T47D (cell line): ENCODE measurements at regions not wholly inside any gene's neighbourhood (a gene's known extent, or its start where the extent isn't known, plus 50 kb on each side); places are given as distances from the start of the nearest gene placed in this dataset.

Experiments used
- DNase-seq, 2 experiments: peaks; one replicate each; pipeline versions ENCODE4 v3.0.0 to v3.0.0-alpha.2; 2011 to 2012; ENCODE audit warnings: low read depth in 1 of 2, low spot score in 1 of 2
- JUND ChIP-seq: IDR thresholded peaks from 2 replicates; pipeline ENCODE4 v1.6.1; 2012; ENCODE audit warnings: low read depth
- in situ Hi-C: cut with HindIII; loops from 2 replicates; pipeline ENCODE4 v1.10.0; 2016; ENCODE audit warnings: low sequenced_read_pairs, low pct_unique_long_range_greater_than_20kb

DNA sequence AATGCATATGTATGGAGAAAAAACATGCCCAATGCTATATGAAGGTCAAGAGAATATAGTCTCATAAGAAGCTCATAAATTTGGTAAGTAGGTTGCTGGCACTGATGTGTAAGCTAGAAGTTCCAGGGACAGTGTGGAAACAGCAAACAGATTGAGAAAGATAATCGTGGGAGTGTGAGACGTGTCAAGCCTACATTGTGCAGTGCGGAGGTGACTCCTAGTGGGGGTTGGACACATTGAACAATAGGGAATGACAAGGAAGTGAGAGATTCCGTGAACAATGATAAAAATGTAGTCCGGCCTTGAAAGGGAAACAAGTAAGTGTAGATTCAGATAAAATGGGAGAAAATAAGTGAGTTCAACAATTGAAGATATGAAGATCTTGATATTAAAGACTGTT lies 788.4 kb upstream of the PRMT6 start:
- peak in 1 of 2 experiments; percentile 66 for DNase-seq
- TF ChIP-seq JUND: no peak
- in situ Hi-C loops: no loop called here

DNA sequence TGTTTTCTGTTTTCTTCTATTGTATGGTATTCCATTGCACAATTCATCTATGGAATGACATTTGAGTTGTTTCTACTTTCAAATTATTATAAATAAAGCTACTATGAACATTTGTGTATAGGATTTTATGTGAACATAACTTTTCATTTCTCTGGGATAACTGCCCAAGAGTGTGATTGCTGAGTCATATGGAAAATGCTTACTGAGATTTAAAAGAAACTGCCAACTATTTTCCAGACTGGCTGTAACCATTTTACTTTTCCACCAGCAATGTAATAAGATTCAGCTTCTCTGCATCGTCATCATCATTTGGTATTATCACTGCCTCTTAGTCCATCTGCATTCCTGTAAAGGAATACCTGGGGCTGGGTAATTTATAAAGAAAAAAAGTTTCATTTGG lies 779.6 kb upstream of the PRMT6 start:
- TF ChIP-seq JUND: no peak
- in situ Hi-C loops: no loop called here

DNA sequence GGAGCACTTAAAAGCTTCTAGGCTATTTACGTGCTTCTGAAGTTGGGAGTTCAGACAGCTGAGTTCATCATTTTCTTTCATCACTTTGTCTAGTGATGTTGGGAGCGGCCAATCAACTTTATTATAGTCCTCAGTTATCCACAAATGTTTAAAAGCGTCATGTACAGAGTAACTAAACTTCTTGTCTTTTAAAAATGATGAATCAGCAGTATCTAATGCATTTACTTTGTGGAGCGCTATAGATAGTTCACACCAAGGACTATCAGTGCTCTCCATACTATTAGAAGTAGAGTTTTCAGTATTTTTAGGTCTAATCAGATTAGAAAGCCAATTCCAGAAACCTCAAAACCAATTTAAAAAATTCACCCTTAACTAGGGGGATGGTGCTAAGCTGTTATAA lies 778.7 kb upstream of the PRMT6 start:
- DNase-seq: no peak
- in situ Hi-C loops: no loop called here
- no peak for TF ChIP-seq JUND

More for the DNA sequence above, 779.6 kb upstream of the PRMT6 start:
- no peak for DNase-seq

DNA sequence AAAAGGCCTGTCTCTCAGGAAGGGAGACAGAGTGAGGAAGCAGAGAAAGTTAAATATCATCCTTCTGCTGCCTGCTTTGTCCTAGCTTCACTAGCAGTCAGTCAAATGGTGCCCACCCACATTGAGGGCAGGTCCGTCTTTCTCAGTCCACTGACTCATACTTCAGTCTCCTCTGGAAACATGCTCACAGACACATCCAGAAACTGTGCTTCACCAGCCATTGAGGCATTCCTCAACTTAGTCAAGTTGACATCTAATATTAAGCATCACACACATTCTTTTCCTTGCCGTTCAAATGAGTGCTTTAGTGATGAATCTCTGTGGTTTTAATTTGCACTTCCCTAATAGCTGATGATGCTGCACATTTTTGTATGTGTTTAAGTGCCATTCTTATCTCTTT lies 777.8 kb upstream of the PRMT6 start:
- in situ Hi-C loops: no loop called here
- DNase-seq: no peak
- no peak for TF ChIP-seq JUND

DNA sequence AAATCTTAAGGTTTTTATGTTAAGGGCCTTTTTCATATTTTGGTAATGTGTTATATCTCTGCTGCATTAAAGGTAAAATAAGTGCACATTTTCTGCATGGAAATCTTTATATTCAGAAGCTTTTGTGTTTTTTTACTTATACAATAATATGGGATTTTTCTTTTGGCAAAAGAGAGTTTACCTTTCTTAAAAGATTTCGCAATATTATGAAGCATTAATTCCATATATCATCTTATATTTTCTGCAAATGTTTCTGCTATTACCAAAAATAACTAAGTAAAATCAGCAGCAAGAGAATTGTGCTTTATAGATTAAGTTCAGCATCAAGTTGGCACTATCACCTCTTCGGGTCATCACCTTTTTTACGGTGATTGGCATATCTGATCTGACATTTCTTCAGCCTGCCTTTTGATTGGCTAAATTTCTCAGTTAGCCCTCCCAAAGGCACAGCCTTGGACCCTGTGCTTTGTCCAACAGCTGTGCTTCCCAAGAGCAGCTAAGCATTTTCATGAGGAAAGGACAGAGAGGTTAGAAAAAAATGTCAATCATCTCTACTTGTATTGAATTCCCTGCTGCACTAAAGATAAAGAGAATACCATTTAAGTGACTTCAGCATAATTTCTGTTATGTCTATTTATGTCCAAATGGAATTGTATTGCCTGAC lies 767.1 kb upstream of the PRMT6 start:
- no peak for DNase-seq
- in situ Hi-C loops: no loop called here
- no peak for TF ChIP-seq JUND

DNA sequence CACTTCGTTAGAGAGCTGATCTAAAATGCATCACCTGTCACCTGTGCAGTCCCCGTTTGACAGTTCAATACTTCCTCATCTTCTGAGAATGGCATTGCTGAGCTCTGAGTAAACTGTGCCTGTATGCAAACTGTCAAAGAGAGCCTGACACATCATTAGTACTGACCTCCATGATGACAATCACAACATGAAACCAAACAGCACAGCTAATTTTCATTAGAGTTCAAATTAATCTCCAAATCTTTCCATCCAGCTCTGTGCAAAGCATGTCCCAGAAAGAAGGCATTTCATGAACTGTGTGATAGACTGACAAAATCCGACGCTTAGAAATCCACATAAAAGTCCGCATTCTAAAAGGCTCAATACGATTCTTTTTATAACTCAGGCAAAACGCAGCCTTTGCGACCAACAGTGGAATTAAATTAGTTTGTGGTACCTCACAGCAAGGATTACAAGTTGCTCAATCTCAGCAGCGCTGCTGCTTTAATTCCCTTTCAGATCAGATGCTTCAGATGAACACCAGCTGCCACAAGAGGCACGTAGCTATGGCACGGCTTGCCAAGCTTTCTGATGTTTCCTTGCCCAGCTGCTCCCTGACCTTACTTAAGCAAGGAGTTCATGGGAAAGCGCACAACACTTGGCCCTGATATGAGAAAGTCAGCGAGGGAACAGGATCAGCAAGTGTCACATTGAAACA lies 765.5 kb upstream of the PRMT6 start:
- DNase-seq: no peak
- no peak for TF ChIP-seq JUND
- in situ Hi-C loops: no loop called here

DNA sequence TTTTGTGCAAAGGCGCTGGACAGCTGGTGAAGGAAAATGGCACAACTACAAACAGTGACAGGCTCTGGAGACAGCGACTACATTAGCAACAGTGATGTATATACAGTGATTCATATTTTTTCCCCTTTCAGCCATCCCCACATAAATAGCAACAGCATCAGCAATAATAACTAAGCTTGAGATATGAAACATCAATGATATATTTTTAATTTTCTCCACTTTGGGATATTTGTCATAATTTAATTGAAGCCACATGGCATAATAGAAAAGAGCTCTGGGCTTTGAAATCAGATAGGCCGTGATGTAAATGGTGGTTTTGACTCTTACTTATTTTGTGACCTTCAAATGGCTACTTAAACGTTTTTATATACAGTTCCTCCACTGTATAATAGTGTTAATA lies 764.3 kb upstream of the PRMT6 start:
- TF ChIP-seq JUND: no peak
- DNase-seq: no peak
- in situ Hi-C loops: no loop called here

DNA sequence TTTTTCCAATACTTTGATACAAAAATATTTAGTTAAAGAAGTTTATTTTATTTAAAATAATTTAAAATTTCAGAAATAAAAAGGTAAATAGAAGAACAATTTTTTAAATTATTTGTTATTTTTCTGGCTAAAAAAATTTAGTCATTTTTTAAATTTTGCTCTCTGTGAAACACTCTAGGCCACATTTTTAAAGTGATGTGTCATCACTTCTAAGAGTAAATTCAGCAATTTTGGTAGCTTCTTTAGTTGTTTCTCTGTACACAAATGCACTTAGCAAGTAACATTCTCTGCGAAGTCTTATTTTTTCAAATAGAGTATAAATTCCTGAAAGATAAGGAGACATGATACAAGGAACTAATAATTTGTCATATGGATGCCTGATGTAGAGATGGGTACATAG lies 760.0 kb upstream of the PRMT6 start:
- TF ChIP-seq JUND: no peak
- in situ Hi-C loops: no loop called here
- DNase-seq: no peak

DNA sequence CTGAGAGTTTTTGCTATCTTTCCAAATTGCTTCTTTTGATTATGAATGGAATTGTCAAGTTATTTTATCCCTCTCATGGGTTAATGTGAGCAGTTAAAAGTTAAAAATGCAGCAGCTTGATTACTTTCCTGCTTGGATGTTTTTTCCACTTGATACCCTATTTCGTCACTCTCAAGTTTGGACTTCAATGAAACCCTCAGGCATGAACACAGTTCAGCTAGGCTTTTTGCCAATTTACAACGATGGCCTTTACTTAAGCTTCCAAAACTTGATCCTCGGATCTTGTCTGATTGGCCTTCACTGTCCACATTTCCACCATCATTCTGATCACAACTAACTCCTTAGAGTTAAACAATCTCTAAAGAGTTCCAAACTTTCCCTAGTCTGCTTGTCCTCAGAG lies 752.4 kb upstream of the PRMT6 start:
- TF ChIP-seq JUND: no peak
- DNase-seq: no peak
- in situ Hi-C loops: no loop called here

DNA sequence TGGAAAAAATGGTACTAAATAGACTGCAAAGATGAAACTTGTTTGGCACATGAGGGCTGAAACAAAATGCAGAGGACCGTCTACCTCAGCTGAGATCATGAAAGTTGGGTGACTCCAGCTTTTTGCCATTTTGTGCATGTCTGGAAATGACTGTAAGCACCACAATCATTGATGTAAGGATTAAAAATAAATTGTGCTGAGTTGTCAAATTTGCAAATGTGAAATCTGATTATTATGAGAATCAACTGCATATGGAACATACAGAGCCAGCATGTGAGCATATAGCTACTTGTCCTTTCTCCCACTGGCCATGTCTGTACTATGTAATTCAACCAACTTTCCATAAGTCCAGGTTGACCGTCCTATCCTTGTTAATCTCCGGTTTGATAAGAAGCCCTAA lies 736.9 kb upstream of the PRMT6 start:
- no peak for TF ChIP-seq JUND
- in situ Hi-C loops: no loop called here
- no peak for DNase-seq

DNA sequence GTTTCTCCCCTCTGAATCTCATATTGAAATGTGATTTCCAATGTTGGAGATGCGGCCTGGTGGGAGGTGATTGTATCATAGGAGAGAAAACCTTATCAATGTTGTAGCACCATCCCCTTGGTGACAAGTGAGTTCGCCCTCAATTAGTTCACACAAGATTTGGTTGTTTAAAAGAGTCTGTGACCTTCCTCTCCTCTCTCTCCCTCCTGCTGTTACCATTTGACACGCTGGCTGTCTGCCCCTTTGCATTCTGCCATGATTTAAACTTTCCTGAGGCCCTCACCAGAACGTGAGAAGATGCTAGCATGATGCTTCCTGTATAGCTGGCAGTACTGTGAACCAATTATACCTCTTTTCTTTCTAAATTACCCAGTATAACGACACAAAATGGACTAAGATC lies 730.9 kb upstream of the PRMT6 start:
- TF ChIP-seq JUND: no peak
- in situ Hi-C loops: no loop called here
- no peak for DNase-seq

DNA sequence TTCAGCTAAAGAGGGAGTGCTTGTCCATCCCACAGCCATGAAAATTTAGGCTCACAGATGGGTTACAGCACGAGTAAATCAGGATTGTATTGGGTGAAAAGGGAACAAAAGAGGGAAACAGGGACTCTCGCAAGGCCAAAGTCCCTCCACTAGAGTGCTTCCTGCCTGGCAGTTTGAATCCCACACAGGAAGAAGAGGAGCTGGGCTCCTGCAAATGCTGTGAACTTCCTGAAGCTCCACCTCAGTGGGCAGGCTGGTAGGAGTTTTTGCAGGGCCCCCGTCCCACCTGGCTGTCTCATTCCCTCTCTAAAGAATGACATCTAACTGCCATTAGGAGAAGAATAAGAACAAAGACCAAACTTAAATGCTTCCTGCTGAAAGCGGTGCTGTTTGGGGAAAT lies 712.0 kb upstream of the PRMT6 start:
- in situ Hi-C loops: no loop called here
- no peak for DNase-seq
- no peak for TF ChIP-seq JUND

DNA sequence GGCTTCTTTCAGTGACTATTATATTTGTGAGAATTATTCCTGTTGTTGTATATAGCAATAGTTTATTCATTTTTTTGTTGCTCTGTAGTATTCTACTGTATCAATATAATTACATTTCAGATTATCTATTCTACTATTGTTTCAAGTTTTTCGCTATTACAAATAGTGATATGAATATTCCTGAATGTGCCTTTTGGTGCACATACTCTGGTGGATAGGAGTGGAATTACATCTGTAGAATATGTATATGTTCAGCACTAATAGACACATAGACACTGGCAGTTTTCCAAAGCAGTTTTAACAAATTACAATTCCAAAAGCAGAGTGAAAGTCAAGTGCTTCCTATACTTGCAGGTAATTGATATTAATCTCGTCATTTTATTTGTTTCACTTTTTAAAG lies 696.2 kb upstream of the PRMT6 start:
- in situ Hi-C loops: no loop called here
- DNase-seq: no peak
- TF ChIP-seq JUND: no peak
